ENCODE measurements at regions not wholly inside any gene's neighbourhood (a gene's known extent, or its start where the extent isn't known, plus 50 kb on each side); places are given as distances from the start of the nearest gene placed in this dataset.

DNA sequence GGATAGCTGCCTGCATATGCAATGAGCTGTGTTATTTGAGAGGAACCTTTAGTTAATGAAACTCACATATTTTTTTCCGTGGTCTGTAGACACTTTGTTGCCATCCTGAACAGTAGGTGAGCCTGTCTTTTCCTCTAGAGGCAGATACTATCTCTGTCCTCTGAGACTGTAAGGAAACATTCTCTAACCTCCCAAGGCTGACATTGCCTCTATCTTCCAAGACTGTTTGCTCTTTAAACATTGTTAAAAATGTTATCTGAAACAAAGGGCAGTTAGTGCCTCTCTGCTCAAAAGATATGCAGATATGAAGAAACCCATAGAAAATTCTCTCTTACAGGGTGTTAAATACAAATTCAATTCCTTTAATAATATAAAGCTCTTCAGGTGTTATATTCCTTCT, 963.8 kb upstream of the CNTN5 start:
- no peaks in the 10 kb centered on the region for H3K27me3 ChIP-seq
- intact Hi-C loops (cut with DNase I; ENCODE audit: low total_unique reads), result no loop called here
- no peak overlapping the region for H3K4me3 ChIP-seq
- no peaks in the 10 kb centered on the region for H3K9me3 ChIP-seq
- in situ Hi-C loops (cut with MboI; ENCODE audit: low pct_ligation_motif_present in 1 of 4, low pct_unique_long_range_greater_than_20kb in 1 of 4, low sequenced_read_pairs in 3 of 4), result no loop called here
- H3K27ac ChIP-seq, result no peak overlapping the region
- no peaks in the 10 kb centered on the region for H3K4me1 ChIP-seq
- no peak for DNase-seq
- H3K36me3 ChIP-seq, result no peaks in the 10 kb centered on the region
- WGBS, 2 donors (ENCODE audit: low coverage in 1 of 2), result 17 to 32% methylated on average over 1 of the region's 1 CpG
- TF ChIP-seq POLR2AphosphoS5 (IDR thresholded peaks at IDR 0.05) (no peak), EP300 (IDR thresholded peaks at IDR 0.05; ENCODE audit: low read depth) (no peak), POLR2A (IDR thresholded peaks at IDR 0.05) (no peak)
- TF ChIP-seq, protein P1, sequence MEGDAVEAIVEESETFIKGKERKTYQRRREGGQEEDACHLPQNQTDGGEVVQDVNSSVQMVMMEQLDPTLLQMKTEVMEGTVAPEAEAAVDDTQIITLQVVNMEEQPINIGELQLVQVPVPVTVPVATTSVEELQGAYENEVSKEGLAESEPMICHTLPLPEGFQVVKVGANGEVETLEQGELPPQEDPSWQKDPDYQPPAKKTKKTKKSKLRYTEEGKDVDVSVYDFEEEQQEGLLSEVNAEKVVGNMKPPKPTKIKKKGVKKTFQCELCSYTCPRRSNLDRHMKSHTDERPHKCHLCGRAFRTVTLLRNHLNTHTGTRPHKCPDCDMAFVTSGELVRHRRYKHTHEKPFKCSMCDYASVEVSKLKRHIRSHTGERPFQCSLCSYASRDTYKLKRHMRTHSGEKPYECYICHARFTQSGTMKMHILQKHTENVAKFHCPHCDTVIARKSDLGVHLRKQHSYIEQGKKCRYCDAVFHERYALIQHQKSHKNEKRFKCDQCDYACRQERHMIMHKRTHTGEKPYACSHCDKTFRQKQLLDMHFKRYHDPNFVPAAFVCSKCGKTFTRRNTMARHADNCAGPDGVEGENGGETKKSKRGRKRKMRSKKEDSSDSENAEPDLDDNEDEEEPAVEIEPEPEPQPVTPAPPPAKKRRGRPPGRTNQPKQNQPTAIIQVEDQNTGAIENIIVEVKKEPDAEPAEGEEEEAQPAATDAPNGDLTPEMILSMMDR (IDR thresholded peaks at IDR 0.05), result no peak

DNA sequence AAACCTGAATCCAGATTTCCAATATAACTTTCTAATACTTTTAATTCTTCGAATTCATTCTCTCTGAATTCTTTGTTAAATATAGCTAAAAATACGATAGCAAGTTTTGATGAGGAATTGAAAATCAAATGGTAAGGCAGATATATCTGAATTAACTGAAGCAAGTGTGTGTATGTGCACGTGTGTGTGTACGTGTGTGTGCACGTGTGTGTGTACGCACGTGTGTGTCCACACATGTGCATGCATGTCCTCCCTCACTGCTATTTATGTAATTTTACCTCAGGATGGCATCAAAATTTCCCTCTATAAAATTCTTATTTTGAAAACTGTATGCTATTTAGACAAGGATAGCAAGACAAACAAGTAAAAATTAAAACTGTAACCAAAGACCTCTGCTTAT, 961.3 kb upstream of the CNTN5 start:
- DNase-seq, result no peak
- Histone ChIP-seq H3K27ac (no peak overlapping the region), H3K9me3 (no peaks in the 10 kb centered on the region), H3K27me3 (no peaks in the 10 kb centered on the region), H3K4me1 (no peaks in the 10 kb centered on the region), H3K36me3 (no peaks in the 10 kb centered on the region), H3K4me3 (no peak overlapping the region)
- intact Hi-C loops (cut with DNase I; ENCODE audit: low total_unique reads) (no loop called here), in situ Hi-C loops (cut with MboI; ENCODE audit: low pct_ligation_motif_present in 1 of 4, low pct_unique_long_range_greater_than_20kb in 1 of 4, low sequenced_read_pairs in 3 of 4) (no loop called here)
- TF ChIP-seq POLR2AphosphoS5 (IDR thresholded peaks at IDR 0.05), result no peak
- TF ChIP-seq, protein P1 (IDR thresholded peaks at IDR 0.05), result no peak
- no peak for TF ChIP-seq POLR2A (IDR thresholded peaks at IDR 0.05)
- TF ChIP-seq EP300 (IDR thresholded peaks at IDR 0.05; ENCODE audit: low read depth), result no peak
- WGBS, 2 donors (ENCODE audit: low coverage in 1 of 2), result 75 to 80% methylated on average over 7 of the region's 7 CpGs

DNA sequence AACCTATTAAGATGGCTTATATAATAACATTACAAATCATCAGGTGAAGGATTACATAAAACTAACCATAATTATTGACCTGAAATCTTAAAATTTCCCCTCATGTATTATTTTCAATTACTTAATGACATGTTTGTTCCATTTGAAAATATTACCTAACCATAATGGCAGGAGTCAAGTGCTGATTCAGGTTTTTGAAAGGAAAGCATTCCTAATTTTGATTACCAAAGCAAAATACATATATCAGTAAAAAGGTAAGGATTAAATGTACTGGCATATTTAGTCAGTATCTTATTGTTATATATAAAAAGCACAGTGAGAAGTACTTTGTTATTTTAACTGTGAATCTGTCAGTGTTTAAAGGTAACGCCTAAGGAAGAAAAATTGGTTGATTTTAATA, 960.0 kb upstream of the CNTN5 start:
- H3K27ac ChIP-seq, result no peak overlapping the region
- H3K27me3 ChIP-seq, result no peaks in the 10 kb centered on the region
- TF ChIP-seq, protein P1 (IDR thresholded peaks at IDR 0.05), result no peak
- TF ChIP-seq POLR2A (IDR thresholded peaks at IDR 0.05) (no peak), POLR2AphosphoS5 (IDR thresholded peaks at IDR 0.05) (no peak), EP300 (IDR thresholded peaks at IDR 0.05; ENCODE audit: low read depth) (no peak)
- H3K9me3 ChIP-seq, result no peaks in the 10 kb centered on the region
- in situ Hi-C loops (cut with MboI; ENCODE audit: low pct_ligation_motif_present in 1 of 4, low pct_unique_long_range_greater_than_20kb in 1 of 4, low sequenced_read_pairs in 3 of 4), result no loop called here
- H3K36me3 ChIP-seq, result no peaks in the 10 kb centered on the region
- no peak overlapping the region for H3K4me3 ChIP-seq
- intact Hi-C loops (cut with DNase I; ENCODE audit: low total_unique reads), result no loop called here
- no peak for DNase-seq
- no peaks in the 10 kb centered on the region for H3K4me1 ChIP-seq
- WGBS, 2 donors (ENCODE audit: low coverage in 1 of 2), result 75 to 77% methylated on average over 1 of the region's 1 CpG

DNA sequence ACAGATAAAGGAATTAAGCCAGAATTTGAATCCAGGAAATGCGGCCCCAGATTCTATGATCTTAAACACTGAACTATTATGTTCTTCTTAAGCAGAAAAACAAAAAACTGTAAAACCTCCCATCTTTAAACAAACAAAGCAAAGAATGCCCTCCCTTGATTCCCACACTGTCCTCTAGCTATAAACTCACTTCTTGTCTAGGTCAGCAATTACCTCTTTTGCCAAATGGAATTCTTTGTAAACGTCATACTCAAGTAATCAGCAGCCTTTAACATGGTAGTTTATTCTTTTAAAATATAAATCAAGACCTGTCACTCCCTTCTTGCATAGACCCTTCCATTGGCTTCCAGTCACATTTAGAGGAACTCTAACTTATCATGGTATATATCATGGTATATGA, 958.9 kb upstream of the CNTN5 start:
- H3K4me1 ChIP-seq, result no peaks in the 10 kb centered on the region
- H3K27me3 ChIP-seq, result no peaks in the 10 kb centered on the region
- TF ChIP-seq, protein P1 (IDR thresholded peaks at IDR 0.05), result no peak
- TF ChIP-seq EP300 (IDR thresholded peaks at IDR 0.05; ENCODE audit: low read depth) (no peak), POLR2A (IDR thresholded peaks at IDR 0.05) (no peak), POLR2AphosphoS5 (IDR thresholded peaks at IDR 0.05) (no peak)
- DNase-seq, result no peak
- in situ Hi-C loops (cut with MboI; ENCODE audit: low pct_ligation_motif_present in 1 of 4, low pct_unique_long_range_greater_than_20kb in 1 of 4, low sequenced_read_pairs in 3 of 4) (no loop called here), intact Hi-C loops (cut with DNase I; ENCODE audit: low total_unique reads) (no loop called here)
- H3K36me3 ChIP-seq, result no peaks in the 10 kb centered on the region
- no peak overlapping the region for H3K27ac ChIP-seq
- no peak overlapping the region for H3K4me3 ChIP-seq
- WGBS, 2 donors (ENCODE audit: low coverage in 1 of 2), result 31 to 46% methylated on average over 2 of the region's 2 CpGs
- H3K9me3 ChIP-seq, result no peaks in the 10 kb centered on the region
